RWPE1 (cell line): ENCODE measurements at regions not wholly inside any gene's neighbourhood (a gene's known extent, or its start where the extent isn't known, plus 50 kb on each side); places are given as distances from the start of the nearest gene placed in this dataset.

Experiments
- CTCF ChIA-PET: fragments of 350-600 bp; sonication (Branson Sonifier 250); formaldehyde crosslinking; extraction: SDS; loops from one replicate; lab custom pipeline; 2021; lab: Yijun Ruan, JAX
- POLR2A ChIA-PET: fragments of 400-600 bp; formaldehyde crosslinking; extraction: SDS; loops from one replicate; lab custom pipeline; 2020; ENCODE audit warnings: antibody characterized with exemption; ENCODE audit not compliant: low non-redundant PET; lab: Yijun Ruan, JAX
- DNase-seq: peaks from one replicate; pipeline ENCODE4 v3.0.0; 2012; ENCODE audit warnings: low spot score
- H3K27ac ChIP-seq: fragments of 450-650 bp; 2 replicates; pipeline ENCODE4 v1.5.1; 2017
- TF ChIP-seq, protein P1 (sequence below): fragments of 450-650 bp; conservative IDR thresholded peaks from 2 replicates; pipeline ENCODE4 v1.5.1; 2017; ENCODE audit warnings: low read depth, mild to moderate bottlenecking

DNA sequence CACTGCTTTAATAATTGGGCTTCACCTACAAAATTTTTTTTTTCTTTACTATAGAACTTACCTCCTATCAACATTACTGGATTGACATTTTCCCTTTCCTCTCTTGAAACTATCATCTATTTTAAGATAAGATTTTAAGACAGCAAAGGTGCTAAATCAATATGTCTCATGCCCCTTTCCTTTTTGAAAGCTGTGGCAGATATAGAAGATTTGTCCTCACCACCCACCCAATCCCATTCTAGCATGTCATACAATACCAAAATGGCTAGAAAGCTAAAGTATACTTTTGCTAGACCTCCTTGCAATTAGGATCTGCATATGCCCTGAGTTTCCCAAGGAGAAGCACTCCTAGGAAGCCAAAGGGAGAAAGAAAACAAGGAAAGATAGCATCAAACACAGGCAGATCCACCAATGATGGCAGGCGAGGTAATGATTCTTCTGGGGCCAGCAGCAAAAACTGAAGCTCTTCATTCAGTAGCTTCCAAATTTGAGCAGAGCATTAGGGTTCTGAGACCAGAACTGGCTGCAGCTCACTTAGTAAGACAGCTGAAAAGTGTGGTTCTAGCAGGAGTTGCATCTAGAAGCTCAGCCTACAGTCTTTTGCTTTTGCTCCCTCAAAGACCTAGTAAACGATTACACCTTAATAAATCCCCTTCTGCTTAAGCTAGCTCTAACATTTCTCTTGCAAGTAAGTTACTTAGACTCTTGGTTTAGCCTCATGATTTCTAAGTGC is 242.1 kb downstream of the ZEB2 start:
- TF ChIP-seq, protein P1, sequence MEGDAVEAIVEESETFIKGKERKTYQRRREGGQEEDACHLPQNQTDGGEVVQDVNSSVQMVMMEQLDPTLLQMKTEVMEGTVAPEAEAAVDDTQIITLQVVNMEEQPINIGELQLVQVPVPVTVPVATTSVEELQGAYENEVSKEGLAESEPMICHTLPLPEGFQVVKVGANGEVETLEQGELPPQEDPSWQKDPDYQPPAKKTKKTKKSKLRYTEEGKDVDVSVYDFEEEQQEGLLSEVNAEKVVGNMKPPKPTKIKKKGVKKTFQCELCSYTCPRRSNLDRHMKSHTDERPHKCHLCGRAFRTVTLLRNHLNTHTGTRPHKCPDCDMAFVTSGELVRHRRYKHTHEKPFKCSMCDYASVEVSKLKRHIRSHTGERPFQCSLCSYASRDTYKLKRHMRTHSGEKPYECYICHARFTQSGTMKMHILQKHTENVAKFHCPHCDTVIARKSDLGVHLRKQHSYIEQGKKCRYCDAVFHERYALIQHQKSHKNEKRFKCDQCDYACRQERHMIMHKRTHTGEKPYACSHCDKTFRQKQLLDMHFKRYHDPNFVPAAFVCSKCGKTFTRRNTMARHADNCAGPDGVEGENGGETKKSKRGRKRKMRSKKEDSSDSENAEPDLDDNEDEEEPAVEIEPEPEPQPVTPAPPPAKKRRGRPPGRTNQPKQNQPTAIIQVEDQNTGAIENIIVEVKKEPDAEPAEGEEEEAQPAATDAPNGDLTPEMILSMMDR = no peak
- DNase-seq = no peak
- ChIA-PET POLR2A (no interaction called here), CTCF (interaction anchor here (0.6 kb wide), 1 partner anchor 447 kb away, joined by 3 read pairs; no protein-coding TSS in a partner anchor)
- no peak overlapping the region for H3K27ac ChIP-seq

DNA sequence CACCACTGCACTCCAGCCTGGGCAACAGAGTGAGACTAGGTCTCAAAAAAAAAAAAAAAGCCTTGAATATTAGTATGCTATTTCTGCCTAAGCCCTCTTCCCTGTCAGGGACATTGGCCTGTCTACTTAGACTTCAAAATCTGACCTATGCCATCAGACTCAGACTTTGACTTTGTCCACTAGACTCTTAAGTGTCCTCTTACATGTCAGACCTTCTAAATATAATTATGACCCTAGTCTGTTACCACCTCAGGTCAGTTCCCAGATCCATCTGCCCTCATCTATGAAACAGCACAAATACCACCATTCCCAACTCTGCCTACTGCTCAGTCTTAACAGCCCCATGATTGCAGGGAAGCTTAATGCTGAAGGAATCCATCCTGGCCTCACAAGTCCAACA is 244.6 kb downstream of the ZEB2 start:
- CTCF ChIA-PET = no interaction called here
- TF ChIP-seq, protein P1 = no peak
- DNase-seq = no peak
- POLR2A ChIA-PET = no interaction called here
- H3K27ac ChIP-seq = no peak overlapping the region

DNA sequence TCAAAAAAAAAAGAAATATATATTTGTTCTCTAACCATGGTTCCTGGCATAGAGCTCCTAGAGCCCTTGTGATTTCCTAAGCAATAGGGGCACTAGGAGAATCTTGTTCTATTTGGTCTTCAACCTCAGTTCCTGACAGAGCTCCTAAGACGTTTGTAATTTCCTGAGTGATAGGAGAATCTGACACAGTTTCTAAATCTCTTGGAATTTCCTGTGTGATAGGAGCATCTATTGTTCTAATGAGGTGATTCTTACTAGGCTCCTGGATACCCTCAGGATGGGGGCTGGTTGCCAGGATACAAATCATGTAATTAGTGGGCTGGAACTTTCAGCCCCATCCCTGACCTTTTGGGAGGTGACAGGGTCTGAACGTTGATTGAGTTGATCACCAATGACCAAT is 245.8 kb downstream of the ZEB2 start:
- ChIA-PET CTCF (interaction anchor here (0.7 kb wide), 1 partner anchor 1197 kb away, joined by 3 read pairs; no protein-coding TSS in a partner anchor), POLR2A (no interaction called here)
- no peak for DNase-seq

DNA sequence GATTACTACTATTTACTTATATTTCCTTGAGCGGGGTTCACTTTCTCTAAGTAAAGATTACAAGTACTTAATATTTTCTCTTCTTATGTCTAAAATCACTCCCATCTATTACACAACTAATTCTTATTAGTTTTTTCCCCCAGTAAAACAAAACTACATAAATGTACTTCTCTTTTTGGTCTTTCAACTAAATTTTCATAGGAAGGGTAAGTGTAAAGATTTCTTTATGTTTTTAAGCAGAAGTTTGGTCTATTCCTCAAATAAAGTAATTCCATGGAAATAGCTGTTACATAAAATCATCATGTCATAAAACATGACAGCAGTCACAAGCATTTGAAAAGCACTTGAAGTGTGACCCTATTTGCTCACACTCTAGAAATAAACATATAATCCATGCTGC is 249.0 kb downstream of the ZEB2 start:
- POLR2A ChIA-PET = no interaction called here

More for the DNA sequence above, 245.8 kb downstream of the ZEB2 start:
- TF ChIP-seq, protein P1 = no peak
- no peak overlapping the region for H3K27ac ChIP-seq

DNA sequence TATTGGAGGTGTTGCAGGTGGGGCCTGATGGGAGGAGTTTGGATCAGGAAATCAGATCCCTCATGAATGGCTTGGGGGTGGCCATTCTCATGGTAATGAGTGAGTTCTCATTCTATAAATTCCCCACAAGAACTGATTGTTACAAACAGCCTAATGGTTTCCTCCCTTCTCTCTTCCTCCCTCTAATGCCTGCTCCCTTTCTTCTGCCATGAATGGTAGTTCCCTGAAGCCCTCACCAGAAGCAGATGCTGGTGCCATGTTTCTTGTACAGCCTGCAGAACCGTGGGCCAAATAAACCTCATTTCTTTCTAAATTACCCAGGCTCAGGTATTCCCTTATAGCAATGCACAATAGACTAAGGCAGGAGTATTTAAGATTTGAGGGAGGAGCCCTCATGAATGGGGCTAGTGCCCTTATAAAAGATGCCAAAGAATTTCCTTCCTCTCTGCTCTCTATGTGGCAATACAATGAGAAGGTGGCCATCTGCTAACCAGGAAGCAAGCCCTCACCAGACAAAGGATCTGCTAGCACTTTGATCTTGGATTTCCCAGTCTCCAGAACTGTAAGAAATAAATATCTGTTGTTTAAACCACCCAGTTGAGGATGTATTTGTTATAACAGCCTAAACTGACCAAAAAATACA is 251.8 kb downstream of the ZEB2 start:
- H3K27ac ChIP-seq = no peak overlapping the region

More for the DNA sequence above, 249.0 kb downstream of the ZEB2 start:
- CTCF ChIA-PET = no interaction called here
- TF ChIP-seq, protein P1 = no peak
- no peak overlapping the region for H3K27ac ChIP-seq
- no peak for DNase-seq

DNA sequence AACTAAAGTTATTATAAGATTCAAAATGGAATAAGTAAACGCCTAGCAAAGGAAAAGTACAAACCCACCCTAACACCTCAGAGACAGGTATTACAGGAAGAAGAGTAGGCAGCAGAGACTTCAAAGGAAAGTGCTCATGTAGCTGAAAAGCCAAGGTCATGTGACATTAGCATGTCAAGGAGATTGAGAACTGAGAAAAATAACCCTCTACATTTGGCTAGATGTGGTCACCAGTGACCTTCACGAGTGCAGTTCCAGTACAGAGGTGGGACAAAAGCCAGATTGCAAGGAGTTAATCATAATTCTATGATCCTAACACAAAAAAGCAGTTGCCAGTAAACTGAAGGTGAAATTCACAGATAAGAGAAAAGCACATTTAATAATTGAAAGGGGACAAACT is 252.7 kb downstream of the ZEB2 start:
- TF ChIP-seq, protein P1 = no peak
- no peak overlapping the region for H3K27ac ChIP-seq
- POLR2A ChIA-PET = no interaction called here
- CTCF ChIA-PET = interaction anchor here (0.6 kb wide), 1 partner anchor 108 kb away, joined by 3 read pairs; no protein-coding TSS in a partner anchor
- no peak for DNase-seq

More for the DNA sequence above, 251.8 kb downstream of the ZEB2 start:
- ChIA-PET CTCF (no interaction called here), POLR2A (no interaction called here)
- no peak for DNase-seq
- TF ChIP-seq, protein P1 = no peak
